ENCODE measurements at regions not wholly inside any gene's neighbourhood (a gene's known extent, or its start where the extent isn't known, plus 50 kb on each side); places are given as distances from the start of the nearest gene placed in this dataset.

- Histone ChIP-seq H2AFZ (ENCODE audit: low read depth, low read length) (no peak overlapping the region), H3K9ac (replicated peaks; ENCODE audit: extremely low read depth, insufficient read depth, low read length) (no peak overlapping the region), H4K20me1 (replicated peaks; ENCODE audit: control insufficient read depth, extremely low read depth, insufficient read depth, low read length) (no peaks in the 10 kb centered on the region), H3K9me1 (replicated peaks; ENCODE audit: control insufficient read depth, extremely low read depth, insufficient read depth, low read length) (no peaks in the 10 kb centered on the region), H3K27ac (ENCODE audit: insufficient read depth, low read depth, low read length) (no peak overlapping the region), H3K4me1 (ENCODE audit: control insufficient read depth, extremely low read depth, insufficient read depth, low read length) (peaks cover 6% of the 10 kb centered on the region), H3K79me2 (ENCODE audit: control insufficient read depth, insufficient read depth, low read length) (no peaks in the 10 kb centered on the region), H3K9me3 (replicated peaks; ENCODE audit: control insufficient read depth, insufficient read depth, low read length) (no peaks in the 10 kb centered on the region), H3K36me3 (ENCODE audit: control insufficient read depth in 2 of 2, extremely low read depth in 1 of 2, insufficient read depth in 2 of 2, low read length in 2 of 2) (no peaks in the 10 kb centered on the region), H3K27me3 (ENCODE audit: control insufficient read depth in 2 of 2, insufficient read depth in 2 of 2, low read length in 2 of 2) (no peaks in the 10 kb centered on the region), H3K4me3 (replicated peaks in 1 of 3; ENCODE audit: insufficient read depth in 1 of 3, low read depth in 1 of 3, low read length in 3 of 3) (no peak overlapping the region), H3K4me2 (ENCODE audit: insufficient read depth, low read length) (no peak overlapping the region)
- BruUV-seq (replicated peaks) = no TSS peak
- intact Hi-C loops (cut with micrococcal nuclease) = no loop called here
- FAIRE-seq (no peak), DNase-seq (ENCODE audit: low read depth, low spot score) (no peak)
- ChIA-PET CTCF (no interaction called here), POLR2A (no interaction called here)
- dilution Hi-C loops (cut with MboI; ENCODE audit: extremely low pct_ligation_motif_present, low sequenced_read_pairs) = no loop called here
- TF ChIP-seq EZH2 (IDR thresholded peaks at IDR 0.05; ENCODE audit: borderline replicate concordance, low read depth, low read length, severe bottlenecking) (no peak), GATA2 (IDR thresholded peaks at IDR 0.05; ENCODE audit: insufficient read depth, insufficient read length, low read depth, low read length) (no peak), FOS (IDR thresholded peaks at IDR 0.05; ENCODE audit: borderline replicate concordance, insufficient read depth, low read length) (no peak)
Observed at GRCh38 chr7:15143936-15144335, 241.4 kb upstream of the DGKB start.

GRCh38 chr7:15143121-15143520 lies 240.6 kb upstream of the DGKB start:
- FAIRE-seq (no peak), DNase-seq (ENCODE audit: low read depth, low spot score) (no peak)
- no peaks in the 10 kb centered on the region for H3K9me1 ChIP-seq (replicated peaks; ENCODE audit: control insufficient read depth, extremely low read depth, insufficient read depth, low read length)
- no peak overlapping the region for H3K4me2 ChIP-seq (ENCODE audit: insufficient read depth, low read length)
- intact Hi-C loops (cut with micrococcal nuclease) = no loop called here
- ChIA-PET CTCF (no interaction called here), POLR2A (no interaction called here)
- H3K4me1 ChIP-seq (ENCODE audit: control insufficient read depth, extremely low read depth, insufficient read depth, low read length) = peaks cover 6% of the 10 kb centered on the region
- dilution Hi-C loops (cut with MboI; ENCODE audit: extremely low pct_ligation_motif_present, low sequenced_read_pairs) = no loop called here
- no peaks in the 10 kb centered on the region for H4K20me1 ChIP-seq (replicated peaks; ENCODE audit: control insufficient read depth, extremely low read depth, insufficient read depth, low read length)
- no peaks in the 10 kb centered on the region for H3K79me2 ChIP-seq (ENCODE audit: control insufficient read depth, insufficient read depth, low read length)
- no TSS peak for BruUV-seq (replicated peaks)
- H3K9me3 ChIP-seq (replicated peaks; ENCODE audit: control insufficient read depth, insufficient read depth, low read length) = no peaks in the 10 kb centered on the region
- H3K9ac ChIP-seq (replicated peaks; ENCODE audit: extremely low read depth, insufficient read depth, low read length) = no peak overlapping the region
- no peaks in the 10 kb centered on the region for H3K36me3 ChIP-seq (ENCODE audit: control insufficient read depth in 2 of 2, extremely low read depth in 1 of 2, insufficient read depth in 2 of 2, low read length in 2 of 2)
- no peaks in the 10 kb centered on the region for H3K27me3 ChIP-seq (ENCODE audit: control insufficient read depth in 2 of 2, insufficient read depth in 2 of 2, low read length in 2 of 2)
- H2AFZ ChIP-seq (ENCODE audit: low read depth, low read length) = no peak overlapping the region
- TF ChIP-seq, protein P1, sequence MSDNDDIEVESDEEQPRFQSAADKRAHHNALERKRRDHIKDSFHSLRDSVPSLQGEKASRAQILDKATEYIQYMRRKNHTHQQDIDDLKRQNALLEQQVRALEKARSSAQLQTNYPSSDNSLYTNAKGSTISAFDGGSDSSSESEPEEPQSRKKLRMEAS (IDR thresholded peaks at IDR 0.05; ENCODE audit: insufficient read depth, insufficient read length) = no peak
- TF ChIP-seq, protein P2, sequence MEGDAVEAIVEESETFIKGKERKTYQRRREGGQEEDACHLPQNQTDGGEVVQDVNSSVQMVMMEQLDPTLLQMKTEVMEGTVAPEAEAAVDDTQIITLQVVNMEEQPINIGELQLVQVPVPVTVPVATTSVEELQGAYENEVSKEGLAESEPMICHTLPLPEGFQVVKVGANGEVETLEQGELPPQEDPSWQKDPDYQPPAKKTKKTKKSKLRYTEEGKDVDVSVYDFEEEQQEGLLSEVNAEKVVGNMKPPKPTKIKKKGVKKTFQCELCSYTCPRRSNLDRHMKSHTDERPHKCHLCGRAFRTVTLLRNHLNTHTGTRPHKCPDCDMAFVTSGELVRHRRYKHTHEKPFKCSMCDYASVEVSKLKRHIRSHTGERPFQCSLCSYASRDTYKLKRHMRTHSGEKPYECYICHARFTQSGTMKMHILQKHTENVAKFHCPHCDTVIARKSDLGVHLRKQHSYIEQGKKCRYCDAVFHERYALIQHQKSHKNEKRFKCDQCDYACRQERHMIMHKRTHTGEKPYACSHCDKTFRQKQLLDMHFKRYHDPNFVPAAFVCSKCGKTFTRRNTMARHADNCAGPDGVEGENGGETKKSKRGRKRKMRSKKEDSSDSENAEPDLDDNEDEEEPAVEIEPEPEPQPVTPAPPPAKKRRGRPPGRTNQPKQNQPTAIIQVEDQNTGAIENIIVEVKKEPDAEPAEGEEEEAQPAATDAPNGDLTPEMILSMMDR (IDR thresholded peaks at IDR 0.05; ENCODE audit: extremely low read depth in 1 of 2, insufficient read depth in 1 of 2, low read depth in 1 of 2, low read length in 2 of 2) = no peak
- TF ChIP-seq EZH2 (IDR thresholded peaks at IDR 0.05; ENCODE audit: borderline replicate concordance, low read depth, low read length, severe bottlenecking) (no peak), GATA2 (IDR thresholded peaks at IDR 0.05; ENCODE audit: insufficient read depth, insufficient read length, low read depth, low read length) (no peak), MYC (IDR thresholded peaks at IDR 0.05; ENCODE audit: low read depth, low read length) (no peak), POLR2A (IDR thresholded peaks at IDR 0.05; ENCODE audit: low read depth, low read length) (no peak), POLR2AphosphoS5 (IDR thresholded peaks at IDR 0.05; ENCODE audit: insufficient read depth, low read depth, low read length) (no peak), JUN (IDR thresholded peaks at IDR 0.05; ENCODE audit: borderline replicate concordance, insufficient read depth, insufficient read length, low read depth) (no peak), FOS (IDR thresholded peaks at IDR 0.05; ENCODE audit: borderline replicate concordance, insufficient read depth, low read length) (no peak)
- no peak overlapping the region for H3K4me3 ChIP-seq (replicated peaks in 1 of 3; ENCODE audit: insufficient read depth in 1 of 3, low read depth in 1 of 3, low read length in 3 of 3)
- H3K27ac ChIP-seq (ENCODE audit: insufficient read depth, low read depth, low read length) = no peak overlapping the region
